Ishikawa (cell line): ENCODE measurements at regions not wholly inside any gene's neighbourhood (a gene's known extent, or its start where the extent isn't known, plus 50 kb on each side); places are given as distances from the start of the nearest gene placed in this dataset.

ENCODE experiments used
- CEBPB ChIP-seq: IDR thresholded peaks from 2 replicates; pipeline ENCODE4 v1.6.1; 2012
- CREB1 ChIP-seq: IDR thresholded peaks from 2 replicates; pipeline ENCODE4 v1.6.1; 2012; ENCODE audit warnings: low read depth
- EGR1 ChIP-seq: IDR thresholded peaks from 2 replicates; pipeline ENCODE4 v1.6.1; 2012
- EP300 ChIP-seq: IDR thresholded peaks from 2 replicates; pipeline ENCODE4 v1.6.1; 2012; ENCODE audit warnings: borderline replicate concordance
- FOXM1 ChIP-seq: IDR thresholded peaks from 2 replicates; pipeline ENCODE4 v1.6.1; 2012; ENCODE audit warnings: low read depth, borderline replicate concordance
- NFIC ChIP-seq: IDR thresholded peaks from 2 replicates; pipeline ENCODE4 v1.6.1; 2012
- RAD21 ChIP-seq: IDR thresholded peaks from 2 replicates; pipeline ENCODE4 v1.6.1; 2012; ENCODE audit warnings: low read depth
- REST ChIP-seq: IDR thresholded peaks from 2 replicates; pipeline ENCODE4 v1.6.1; 2012; ENCODE audit warnings: low read depth, mild to moderate bottlenecking
- TAF1 ChIP-seq: IDR thresholded peaks from 2 replicates; pipeline ENCODE4 v1.6.1; 2012; ENCODE audit warnings: low read depth, mild to moderate bottlenecking
- TCF12 ChIP-seq: IDR thresholded peaks from 2 replicates; pipeline ENCODE4 v1.6.1; 2012; ENCODE audit warnings: low read depth
- TEAD4 ChIP-seq: IDR thresholded peaks from 2 replicates; pipeline ENCODE4 v1.6.1; 2012
- USF1 ChIP-seq: IDR thresholded peaks from 2 replicates; pipeline ENCODE4 v1.6.1; 2012
- YY1 ChIP-seq: IDR thresholded peaks from 2 replicates; pipeline ENCODE4 v1.6.1; 2012; ENCODE audit warnings: low read depth
- ZBTB7A ChIP-seq: IDR thresholded peaks from 2 replicates; pipeline ENCODE4 v1.6.1; 2012; ENCODE audit warnings: low read depth
- TF ChIP-seq, protein P1 (sequence below): IDR thresholded peaks from 2 replicates; pipeline ENCODE4 v1.6.1; 2012

- TF ChIP-seq REST (no peak), CREB1 (no peak), TEAD4 (no peak), EGR1 (no peak), FOXM1 (no peak), TCF12 (no peak), TAF1 (no peak), YY1 (no peak), RAD21 (no peak), USF1 (no peak), ZBTB7A (no peak), EP300 (no peak), CEBPB (no peak), NFIC (no peak)
- TF ChIP-seq, protein P1, sequence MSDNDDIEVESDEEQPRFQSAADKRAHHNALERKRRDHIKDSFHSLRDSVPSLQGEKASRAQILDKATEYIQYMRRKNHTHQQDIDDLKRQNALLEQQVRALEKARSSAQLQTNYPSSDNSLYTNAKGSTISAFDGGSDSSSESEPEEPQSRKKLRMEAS, result no peak
Observed at GRCh38 chr5:114221807-114222206, 140.1 kb upstream of the KCNN2 start.

DNA sequence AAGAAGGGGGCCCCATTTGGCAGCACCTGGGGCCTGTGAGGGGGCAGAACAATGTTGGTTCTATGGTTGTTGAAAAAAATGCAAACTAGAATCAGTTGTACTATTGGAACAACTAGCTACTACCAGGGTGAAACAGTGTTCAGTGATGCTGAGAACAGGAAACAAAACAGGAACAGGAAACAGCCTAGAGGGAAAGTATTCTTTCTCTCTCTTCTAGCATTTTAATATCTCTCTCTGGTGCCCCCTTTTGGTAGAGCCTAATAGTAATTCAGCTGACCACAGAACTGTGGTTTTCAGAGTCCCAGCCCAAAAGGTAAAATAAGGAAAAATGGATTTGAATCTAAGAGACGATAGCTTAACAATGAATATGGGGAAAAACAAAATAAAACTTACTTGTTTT is 138.0 kb upstream of the KCNN2 start:
- TF ChIP-seq FOXM1 (no peak), ZBTB7A (no peak), EGR1 (no peak), YY1 (no peak), RAD21 (0 out of 2 replicates have a peak, but pooled peaks have one; percentile 2), TEAD4 (no peak)
- TF ChIP-seq, protein P1, result no peak

GRCh38 chr5:114237766-114238165 is 124.1 kb upstream of the KCNN2 start:
- TF ChIP-seq EGR1, result no peak
- TF ChIP-seq USF1, result peak; percentile 37; the same call in 1 of the 2 replicates
- no peak for TF ChIP-seq CREB1
- TF ChIP-seq CEBPB, result no peak
- TF ChIP-seq ZBTB7A, result no peak
- no peak for TF ChIP-seq NFIC
- TF ChIP-seq TEAD4, result no peak
- no peak for TF ChIP-seq FOXM1

DNA sequence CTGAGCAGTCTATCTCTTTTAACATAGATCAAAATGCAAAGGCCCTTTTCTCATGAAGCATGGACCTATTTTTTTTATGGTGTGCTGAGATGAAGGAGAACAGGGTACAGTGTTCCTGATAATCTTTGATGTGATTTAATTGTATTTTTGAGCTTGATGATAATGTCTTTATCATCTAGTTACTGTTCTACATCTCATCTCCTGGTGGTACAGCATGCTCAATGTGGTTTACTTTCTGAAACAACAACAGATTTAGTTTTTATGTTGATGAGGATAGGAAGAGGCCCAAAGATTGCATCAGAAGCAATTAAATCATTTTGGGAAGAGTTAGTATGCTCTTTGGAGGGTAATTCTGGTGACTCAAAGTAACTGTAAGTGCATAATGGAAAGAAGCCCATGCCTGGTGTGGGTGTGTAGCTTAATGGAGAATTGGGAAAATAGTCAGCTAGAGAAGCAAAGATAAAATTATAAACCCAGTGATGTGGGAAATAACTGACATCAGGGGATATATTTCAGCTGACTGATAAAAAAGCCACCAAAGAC is 123.0 kb upstream of the KCNN2 start:
- TF ChIP-seq YY1, result no peak
- TF ChIP-seq EP300, result no peak
- no peak for TF ChIP-seq CREB1
- TF ChIP-seq, protein P1, result no peak
- no peak for TF ChIP-seq TEAD4

DNA sequence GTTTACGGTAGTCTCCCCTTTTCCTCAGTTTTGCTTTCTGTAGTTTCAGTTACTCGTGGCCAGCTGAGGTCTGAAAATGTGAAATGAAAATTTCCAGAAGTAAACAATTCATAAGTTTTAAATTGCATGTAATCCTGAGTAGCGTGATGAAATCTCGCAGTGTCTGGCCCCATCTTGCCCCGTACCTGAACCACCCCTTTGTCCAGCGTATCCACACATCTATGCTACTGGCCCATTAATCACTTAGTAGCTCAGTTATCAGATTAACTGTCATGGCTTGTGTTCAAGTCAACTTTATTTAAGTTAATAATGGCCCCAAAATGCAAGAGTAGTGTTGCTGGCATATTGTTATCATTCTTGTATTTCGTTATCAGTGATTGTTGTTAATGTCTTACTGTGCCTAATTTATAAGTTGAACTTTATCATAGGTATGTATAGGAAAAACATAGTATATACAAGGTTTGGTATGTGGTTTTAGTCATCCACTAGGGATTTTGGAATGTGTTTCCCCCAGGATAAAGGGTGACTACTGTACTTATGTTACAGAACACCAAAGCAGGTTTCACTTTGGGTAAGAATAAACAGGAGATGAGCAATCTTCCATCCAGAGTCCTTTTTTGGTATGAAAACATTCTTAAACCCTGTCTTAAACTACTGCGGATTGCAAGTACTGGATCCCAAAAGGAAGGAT is 118.4 kb upstream of the KCNN2 start:
- no peak for TF ChIP-seq TCF12
- TF ChIP-seq EGR1, result no peak
- TF ChIP-seq TEAD4, result no peak
- no peak for TF ChIP-seq EP300
- TF ChIP-seq YY1, result no peak
- TF ChIP-seq, protein P1, result no peak
- no peak for TF ChIP-seq TAF1
- no peak for TF ChIP-seq FOXM1
- no peak for TF ChIP-seq RAD21
- TF ChIP-seq CREB1, result no peak
- no peak for TF ChIP-seq NFIC
- no peak for TF ChIP-seq ZBTB7A
- no peak for TF ChIP-seq CEBPB
- no peak for TF ChIP-seq USF1
- no peak for TF ChIP-seq REST
